Muscle layer of colon (tissue), 2 donors: ENCODE measurements at regions not wholly inside any gene's neighbourhood (a gene's known extent, or its start where the extent isn't known, plus 50 kb on each side); places are given as distances from the start of the nearest gene placed in this dataset.

ENCODE experiments used
- H3K27ac ChIP-seq: one replicate; pipeline ENCODE4 v1.7.0; 2013; ENCODE audit warnings: low read depth, mild to moderate bottlenecking, low read length, moderate library complexity
- H3K27me3 ChIP-seq, 2 donors: one replicate each; pipeline ENCODE4 v1.7.0; 2013; ENCODE audit warnings: low read length in 2 of 2, mild to moderate bottlenecking in 2 of 2; ENCODE audit not compliant: insufficient read depth in 2 of 2, control insufficient read depth in 1 of 2
- H3K36me3 ChIP-seq: one replicate; pipeline ENCODE4 v1.7.0; 2013; ENCODE audit warnings: mild to moderate bottlenecking, low read length; ENCODE audit not compliant: insufficient read depth
- H3K4me1 ChIP-seq: one replicate; pipeline ENCODE4 v1.7.0; 2013; ENCODE audit warnings: mild to moderate bottlenecking, low read length; ENCODE audit not compliant: insufficient read depth
- H3K4me3 ChIP-seq, 2 donors: one replicate each; pipeline ENCODE4 v1.7.0; 2013; ENCODE audit warnings: low read length in 2 of 2, low read depth in 1 of 2, mild to moderate bottlenecking in 1 of 2, moderate library complexity in 1 of 2
- H3K9ac ChIP-seq: one replicate; pipeline ENCODE4 v1.7.0; 2013; ENCODE audit warnings: low read length
- H3K9me3 ChIP-seq: one replicate; pipeline ENCODE4 v1.7.0; 2013; ENCODE audit warnings: mild to moderate bottlenecking, low read length
- donor health status: abdominal sarcoma.
- donor health status: Adenocarcinoma of cecum.

GRCh38 chr2:19503406-19503805 is 145.0 kb upstream of the OSR1 start:
- H3K27ac ChIP-seq = no peak overlapping the region
- H3K4me1 ChIP-seq = peaks cover 28% of the 10 kb centered on the region
- no peaks in the 10 kb centered on the region for H3K9me3 ChIP-seq
- no peak overlapping the region for H3K9ac ChIP-seq
- H3K27me3 ChIP-seq = no peaks in the 10 kb centered on the region
- no peaks in the 10 kb centered on the region for H3K36me3 ChIP-seq
- H3K4me3 ChIP-seq = no peak overlapping the region

- Histone ChIP-seq H3K27me3 (no peaks in the 10 kb centered on the region), H3K4me3 (no peak overlapping the region), H3K9me3 (no peaks in the 10 kb centered on the region), H3K36me3 (no peaks in the 10 kb centered on the region), H3K27ac (no peak overlapping the region), H3K4me1 (peaks cover 17% of the 10 kb centered on the region), H3K9ac (no peak overlapping the region)
Measured at GRCh38 chr2:19500126-19500525, 141.7 kb upstream of the OSR1 start.

DNA sequence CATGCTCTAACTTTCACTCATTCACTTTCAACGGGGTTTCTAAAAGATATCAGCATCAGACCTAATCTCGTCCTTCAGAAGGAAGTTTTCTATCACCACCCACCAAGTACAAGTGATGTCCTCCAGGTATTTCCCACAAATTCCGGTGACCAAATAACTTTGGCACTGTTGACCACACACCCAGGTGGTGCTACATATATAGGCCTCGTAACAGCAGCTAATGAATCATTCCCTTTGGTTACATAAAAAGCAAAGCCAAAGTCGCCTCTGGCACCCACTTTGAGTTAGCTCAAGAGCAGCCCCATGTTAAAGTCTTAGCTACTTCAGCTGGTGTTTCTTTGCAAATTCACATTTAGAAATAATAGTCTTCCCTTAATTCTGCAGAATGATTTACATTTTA is 138.2 kb upstream of the OSR1 start:
- no peak overlapping the region for H3K4me3 ChIP-seq
- H3K27me3 ChIP-seq = no peaks in the 10 kb centered on the region
- no peaks in the 10 kb centered on the region for H3K36me3 ChIP-seq
- H3K27ac ChIP-seq = no peak overlapping the region
- H3K9ac ChIP-seq = no peak overlapping the region
- peaks cover 9% of the 10 kb centered on the region for H3K4me1 ChIP-seq
- H3K9me3 ChIP-seq = no peaks in the 10 kb centered on the region

GRCh38 chr2:19494241-19494640 is 135.8 kb upstream of the OSR1 start:
- no peak overlapping the region for H3K4me3 ChIP-seq
- no peaks in the 10 kb centered on the region for H3K27me3 ChIP-seq
- peaks cover 29% of the 10 kb centered on the region for H3K4me1 ChIP-seq
- H3K27ac ChIP-seq = no peak overlapping the region
- no peaks in the 10 kb centered on the region for H3K9me3 ChIP-seq
- no peaks in the 10 kb centered on the region for H3K36me3 ChIP-seq
- H3K9ac ChIP-seq = no peak overlapping the region

GRCh38 chr2:19491796-19492195 is 133.4 kb upstream of the OSR1 start:
- H3K27ac ChIP-seq = no peak overlapping the region
- peaks cover 34% of the 10 kb centered on the region for H3K4me1 ChIP-seq
- H3K36me3 ChIP-seq = no peaks in the 10 kb centered on the region
- no peak overlapping the region for H3K9ac ChIP-seq
- no peak overlapping the region for H3K4me3 ChIP-seq
- no peaks in the 10 kb centered on the region for H3K9me3 ChIP-seq
- no peaks in the 10 kb centered on the region for H3K27me3 ChIP-seq

DNA sequence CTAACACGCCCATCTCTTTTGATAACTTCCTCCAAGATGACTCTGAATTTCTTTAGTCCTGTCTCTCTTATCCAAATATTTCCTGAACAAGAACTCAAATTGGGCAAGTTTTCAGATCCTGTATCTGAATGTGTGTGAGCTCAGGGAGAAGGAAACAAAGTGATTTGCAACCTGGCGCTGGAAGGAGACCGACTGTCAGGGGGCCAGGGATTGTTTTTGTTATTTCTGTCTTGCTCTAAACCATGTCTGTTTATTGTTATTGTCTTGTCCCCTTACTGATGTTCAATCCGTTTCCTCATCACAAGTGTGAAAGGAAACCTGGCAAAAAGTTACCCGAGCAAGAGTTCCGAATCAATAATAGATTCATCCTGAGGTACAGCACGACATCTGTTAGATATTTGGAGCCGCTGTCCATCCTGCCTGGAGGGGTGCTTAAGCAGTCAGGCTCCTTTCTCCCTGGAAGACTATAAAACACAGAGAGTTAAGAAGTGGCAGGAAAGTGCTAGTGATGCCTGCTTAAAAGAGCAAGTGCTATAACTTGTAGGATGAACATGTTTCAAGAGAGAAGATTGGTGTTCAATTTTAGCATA is 132.5 kb upstream of the OSR1 start:
- no peaks in the 10 kb centered on the region for H3K9me3 ChIP-seq
- H3K4me1 ChIP-seq = peaks cover 34% of the 10 kb centered on the region
- H3K9ac ChIP-seq = no peak overlapping the region
- no peaks in the 10 kb centered on the region for H3K36me3 ChIP-seq
- peak overlapping the region in 1 of 2 donors; percentile 7 for H3K4me3 ChIP-seq
- H3K27ac ChIP-seq = peak overlapping the region; percentile 6
- no peaks in the 10 kb centered on the region for H3K27me3 ChIP-seq

DNA sequence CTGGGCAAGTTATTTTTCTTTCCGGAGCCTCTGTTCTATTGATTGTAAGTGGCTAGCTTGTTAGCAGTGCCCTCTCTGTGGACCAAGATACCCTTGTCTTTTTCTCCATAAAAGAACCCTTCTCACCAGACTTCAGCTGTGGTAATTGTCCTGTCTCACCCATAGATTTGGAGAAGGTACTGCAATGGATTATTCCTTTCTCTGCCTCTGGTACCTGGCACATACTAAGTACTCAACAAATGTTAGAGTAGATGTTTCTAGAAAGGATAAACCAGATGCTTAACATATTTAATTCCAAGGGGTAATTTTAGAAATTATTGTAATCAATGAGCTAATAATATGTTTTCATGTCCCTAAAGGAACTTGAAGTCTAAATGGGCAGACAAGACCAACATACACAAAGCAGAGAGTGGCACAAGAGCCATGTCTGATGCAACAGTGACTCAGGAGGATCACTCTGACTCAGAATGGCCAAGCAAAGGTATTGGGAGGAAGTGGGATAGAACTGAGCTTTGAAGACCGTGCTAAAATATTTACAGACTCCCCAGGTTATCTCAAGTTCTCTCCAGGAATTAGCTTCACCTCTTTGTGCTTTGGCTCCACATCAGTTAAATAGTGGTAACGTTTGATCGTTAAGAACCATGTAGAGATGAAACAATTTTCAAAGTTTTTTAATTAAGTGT is 129.7 kb upstream of the OSR1 start:
- H3K36me3 ChIP-seq = no peaks in the 10 kb centered on the region
- H3K27me3 ChIP-seq = no peaks in the 10 kb centered on the region
- H3K4me1 ChIP-seq = peaks cover 34% of the 10 kb centered on the region
- H3K4me3 ChIP-seq = no peak overlapping the region
- H3K9ac ChIP-seq = no peak overlapping the region
- no peak overlapping the region for H3K27ac ChIP-seq
- no peaks in the 10 kb centered on the region for H3K9me3 ChIP-seq

DNA sequence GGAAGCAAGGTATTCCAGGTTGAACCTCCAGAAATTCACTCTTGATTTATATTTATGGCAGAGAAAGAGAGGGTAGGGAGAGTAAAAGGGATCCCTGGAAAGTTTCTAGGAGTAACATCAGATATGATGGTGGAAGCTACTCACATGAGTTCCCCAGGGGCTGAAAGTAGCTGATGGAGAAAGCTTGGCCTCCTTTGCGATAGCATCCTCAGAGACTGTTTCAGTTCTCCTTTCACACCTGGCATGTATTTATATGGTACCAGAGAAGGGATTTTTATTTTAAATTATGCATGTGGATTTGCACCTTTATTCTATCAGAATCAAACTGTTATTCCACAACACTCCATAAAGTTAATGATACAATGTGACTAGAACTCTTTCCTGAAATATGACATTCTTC is 126.3 kb upstream of the OSR1 start:
- H3K27ac ChIP-seq = no peak overlapping the region
- H3K9me3 ChIP-seq = no peaks in the 10 kb centered on the region
- no peaks in the 10 kb centered on the region for H3K36me3 ChIP-seq
- H3K9ac ChIP-seq = no peak overlapping the region
- peaks cover 10% of the 10 kb centered on the region for H3K4me1 ChIP-seq
- H3K27me3 ChIP-seq = no peaks in the 10 kb centered on the region
- H3K4me3 ChIP-seq = no peak overlapping the region

- Histone ChIP-seq H3K4me1 (peaks cover 11% of the 10 kb centered on the region), H3K27me3 (no peaks in the 10 kb centered on the region), H3K9me3 (no peaks in the 10 kb centered on the region), H3K9ac (no peak overlapping the region), H3K4me3 (no peak overlapping the region), H3K27ac (no peak overlapping the region), H3K36me3 (no peaks in the 10 kb centered on the region)
Measured at GRCh38 chr2:19480673-19481072, 122.2 kb upstream of the OSR1 start.

- Histone ChIP-seq H3K36me3 (no peaks in the 10 kb centered on the region), H3K27me3 (no peaks in the 10 kb centered on the region), H3K4me3 (no peak overlapping the region), H3K9me3 (no peaks in the 10 kb centered on the region), H3K4me1 (peaks cover 16% of the 10 kb centered on the region), H3K9ac (no peak overlapping the region), H3K27ac (no peak overlapping the region)
Measured at GRCh38 chr2:19479666-19480065, 121.2 kb upstream of the OSR1 start.

- no peaks in the 10 kb centered on the region for H3K9me3 ChIP-seq
- H3K36me3 ChIP-seq = no peaks in the 10 kb centered on the region
- H3K4me1 ChIP-seq = peaks cover 27% of the 10 kb centered on the region
- no peaks in the 10 kb centered on the region for H3K27me3 ChIP-seq
- H3K27ac ChIP-seq = no peak overlapping the region
- H3K4me3 ChIP-seq = no peak overlapping the region
- no peak overlapping the region for H3K9ac ChIP-seq
Measured at GRCh38 chr2:19478409-19478808, 120.0 kb upstream of the OSR1 start.

DNA sequence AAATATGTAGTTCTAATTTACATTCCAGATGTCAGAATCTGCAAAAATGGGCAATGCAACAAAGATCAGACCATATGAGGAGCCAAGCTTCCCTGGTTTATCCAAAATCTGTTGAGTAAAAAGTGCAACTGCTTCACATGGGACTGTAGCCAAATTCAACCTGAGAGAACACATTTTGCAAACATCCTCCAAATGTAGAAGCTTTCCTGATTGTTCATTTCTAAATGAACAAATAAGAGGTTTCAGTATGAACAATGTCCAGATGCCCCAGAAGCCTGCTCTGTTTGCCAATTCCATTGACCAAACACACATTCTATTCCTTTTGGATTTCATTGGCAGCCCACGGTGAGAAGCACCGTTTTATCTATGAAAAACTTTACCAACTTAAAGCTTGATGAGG is 117.9 kb upstream of the OSR1 start:
- Histone ChIP-seq H3K27me3 (no peaks in the 10 kb centered on the region), H3K9me3 (no peaks in the 10 kb centered on the region), H3K9ac (no peak overlapping the region), H3K36me3 (no peaks in the 10 kb centered on the region), H3K27ac (peak overlapping the region; percentile 12), H3K4me1 (peaks cover 30% of the 10 kb centered on the region), H3K4me3 (no peak overlapping the region)
